ENCODE measurements at regions not wholly inside any gene's neighbourhood (a gene's known extent, or its start where the extent isn't known, plus 50 kb on each side); places are given as distances from the start of the nearest gene placed in this dataset.

DNA sequence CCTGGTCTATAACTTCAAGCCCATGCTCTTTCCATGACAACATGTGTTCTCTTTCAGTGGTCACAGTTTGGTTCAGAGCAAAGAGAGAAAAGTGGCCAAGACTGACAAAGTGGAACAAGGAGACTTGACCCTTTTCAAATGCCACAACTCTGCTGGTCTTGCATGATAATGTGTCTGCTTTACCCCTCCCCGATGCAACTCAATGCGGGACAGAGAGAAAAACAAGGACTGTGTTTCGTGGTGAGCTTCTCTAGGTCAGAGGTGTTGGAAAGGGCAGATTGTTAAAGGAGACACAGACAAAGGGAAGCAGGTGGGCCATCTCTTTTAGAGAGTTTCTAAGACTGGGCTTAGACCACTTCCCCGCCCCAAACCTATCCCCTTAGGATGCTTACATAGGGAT lies 61.6 kb upstream of the SERTM1 start:
- H4K20me1 ChIP-seq (ENCODE audit: insufficient read depth, low read length) = no peaks in the 10 kb centered on the region
- BruUV-seq (replicated peaks) = no TSS peak
- H3K4me3 ChIP-seq (ENCODE audit: low read depth, low read length, poor library complexity, severe bottlenecking) = no peak overlapping the region
- intact Hi-C loops (cut with micrococcal nuclease; ENCODE audit: unreplicated experiment) = no loop called here
- H3K4me1 ChIP-seq (ENCODE audit: insufficient read depth, low read length, poor library complexity, severe bottlenecking) = no peaks in the 10 kb centered on the region
- CTCF ChIA-PET (ENCODE audit: unreplicated experiment) = no interaction called here
- H3K79me2 ChIP-seq (ENCODE audit: insufficient read depth, low read depth, low read length) = no peaks in the 10 kb centered on the region
- H2AFZ ChIP-seq (ENCODE audit: low read length) = no peak overlapping the region
- TF ChIP-seq EZH2phosphoT487 (IDR thresholded peaks at IDR 0.05; ENCODE audit: borderline replicate concordance, low read depth, low read length) = no peak
- TF ChIP-seq, protein P1, sequence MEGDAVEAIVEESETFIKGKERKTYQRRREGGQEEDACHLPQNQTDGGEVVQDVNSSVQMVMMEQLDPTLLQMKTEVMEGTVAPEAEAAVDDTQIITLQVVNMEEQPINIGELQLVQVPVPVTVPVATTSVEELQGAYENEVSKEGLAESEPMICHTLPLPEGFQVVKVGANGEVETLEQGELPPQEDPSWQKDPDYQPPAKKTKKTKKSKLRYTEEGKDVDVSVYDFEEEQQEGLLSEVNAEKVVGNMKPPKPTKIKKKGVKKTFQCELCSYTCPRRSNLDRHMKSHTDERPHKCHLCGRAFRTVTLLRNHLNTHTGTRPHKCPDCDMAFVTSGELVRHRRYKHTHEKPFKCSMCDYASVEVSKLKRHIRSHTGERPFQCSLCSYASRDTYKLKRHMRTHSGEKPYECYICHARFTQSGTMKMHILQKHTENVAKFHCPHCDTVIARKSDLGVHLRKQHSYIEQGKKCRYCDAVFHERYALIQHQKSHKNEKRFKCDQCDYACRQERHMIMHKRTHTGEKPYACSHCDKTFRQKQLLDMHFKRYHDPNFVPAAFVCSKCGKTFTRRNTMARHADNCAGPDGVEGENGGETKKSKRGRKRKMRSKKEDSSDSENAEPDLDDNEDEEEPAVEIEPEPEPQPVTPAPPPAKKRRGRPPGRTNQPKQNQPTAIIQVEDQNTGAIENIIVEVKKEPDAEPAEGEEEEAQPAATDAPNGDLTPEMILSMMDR (conservative IDR thresholded peaks at IDR 0.05; ENCODE audit: low read length) = no peak
- POLR2A ChIA-PET = no interaction called here
- DNase-seq (ENCODE audit: low spot score) = no peak
- H3K9me3 ChIP-seq (ENCODE audit: low read length) = no peaks in the 10 kb centered on the region
- H3K36me3 ChIP-seq (ENCODE audit: insufficient read depth, low read length) = no peaks in the 10 kb centered on the region
- no peak overlapping the region for H3K4me2 ChIP-seq (ENCODE audit: low read length)
- no peak overlapping the region for H3K27ac ChIP-seq (ENCODE audit: low read depth, low read length, poor library complexity, severe bottlenecking)
- no peaks in the 10 kb centered on the region for H3K9me2 ChIP-seq (ENCODE audit: insufficient read depth, low read length)

DNA sequence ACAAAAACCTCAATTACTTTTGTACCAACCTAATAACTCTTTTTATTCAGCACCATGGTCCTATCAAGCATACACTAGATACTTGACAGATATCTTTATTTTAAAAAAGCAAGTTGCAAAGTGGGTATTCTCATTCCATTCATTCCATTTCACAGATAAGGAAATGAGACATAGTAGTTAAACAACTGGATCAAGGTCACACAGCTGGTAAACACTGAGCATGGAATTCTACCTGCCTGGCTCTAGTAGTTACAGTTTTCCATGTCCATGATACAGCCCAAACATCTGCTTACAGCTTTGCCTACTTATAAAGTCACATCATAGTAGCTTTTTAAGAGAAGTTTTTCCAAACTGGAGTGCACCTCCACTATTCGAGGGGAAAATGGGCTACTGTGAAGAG lies 57.1 kb upstream of the SERTM1 start:
- no TSS peak for BruUV-seq (replicated peaks)
- TF ChIP-seq EZH2phosphoT487 (IDR thresholded peaks at IDR 0.05; ENCODE audit: borderline replicate concordance, low read depth, low read length) = no peak
- TF ChIP-seq, protein P1 (conservative IDR thresholded peaks at IDR 0.05; ENCODE audit: low read length) = no peak

DNA sequence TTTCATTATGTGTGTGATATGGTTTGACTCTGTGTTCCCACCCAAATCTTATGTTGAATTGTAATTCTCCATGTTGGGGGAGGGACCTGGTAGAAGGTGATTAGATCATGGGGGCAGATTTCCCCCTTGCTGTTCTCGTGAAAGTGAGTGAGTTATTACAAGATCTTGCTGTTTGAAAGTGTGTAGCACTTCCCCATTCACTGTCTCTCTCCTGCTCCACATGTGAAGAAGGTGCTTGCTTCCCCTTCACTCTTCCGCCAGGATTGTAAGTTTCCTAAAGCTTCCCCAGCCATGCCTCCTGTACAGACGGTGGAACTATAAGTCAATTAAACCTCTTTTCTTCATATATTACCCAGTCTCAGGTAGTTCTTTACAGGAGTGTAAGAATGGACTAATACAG lies 54.3 kb upstream of the SERTM1 start:
- no peaks in the 10 kb centered on the region for H3K36me3 ChIP-seq (ENCODE audit: insufficient read depth, low read length)
- ChIA-PET CTCF (ENCODE audit: unreplicated experiment) (no interaction called here), POLR2A (no interaction called here)
- H3K9me2 ChIP-seq (ENCODE audit: insufficient read depth, low read length) = no peaks in the 10 kb centered on the region
- no peak for DNase-seq (ENCODE audit: low spot score)
- TF ChIP-seq EZH2phosphoT487 (IDR thresholded peaks at IDR 0.05; ENCODE audit: borderline replicate concordance, low read depth, low read length) = no peak
- TF ChIP-seq, protein P1 (conservative IDR thresholded peaks at IDR 0.05; ENCODE audit: low read length) = no peak
- BruUV-seq (replicated peaks) = no TSS peak
- no peaks in the 10 kb centered on the region for H3K79me2 ChIP-seq (ENCODE audit: insufficient read depth, low read depth, low read length)
- intact Hi-C loops (cut with micrococcal nuclease; ENCODE audit: unreplicated experiment) = no loop called here
- no peaks in the 10 kb centered on the region for H4K20me1 ChIP-seq (ENCODE audit: insufficient read depth, low read length)
- no peak overlapping the region for H3K27ac ChIP-seq (ENCODE audit: low read depth, low read length, poor library complexity, severe bottlenecking)
- no peaks in the 10 kb centered on the region for H3K9me3 ChIP-seq (ENCODE audit: low read length)
- H3K4me2 ChIP-seq (ENCODE audit: low read length) = no peak overlapping the region
- no peak overlapping the region for H3K4me3 ChIP-seq (ENCODE audit: low read depth, low read length, poor library complexity, severe bottlenecking)
- no peaks in the 10 kb centered on the region for H3K4me1 ChIP-seq (ENCODE audit: insufficient read depth, low read length, poor library complexity, severe bottlenecking)
- no peak overlapping the region for H2AFZ ChIP-seq (ENCODE audit: low read length)

More for the DNA sequence above, 57.1 kb upstream of the SERTM1 start:
- Histone ChIP-seq H3K79me2 (ENCODE audit: insufficient read depth, low read depth, low read length) (no peaks in the 10 kb centered on the region), H3K4me3 (ENCODE audit: low read depth, low read length, poor library complexity, severe bottlenecking) (no peak overlapping the region), H3K9me2 (ENCODE audit: insufficient read depth, low read length) (no peaks in the 10 kb centered on the region), H3K4me2 (ENCODE audit: low read length) (no peak overlapping the region), H3K9me3 (ENCODE audit: low read length) (no peaks in the 10 kb centered on the region), H2AFZ (ENCODE audit: low read length) (no peak overlapping the region), H3K36me3 (ENCODE audit: insufficient read depth, low read length) (no peaks in the 10 kb centered on the region), H3K4me1 (ENCODE audit: insufficient read depth, low read length, poor library complexity, severe bottlenecking) (no peaks in the 10 kb centered on the region), H3K27ac (ENCODE audit: low read depth, low read length, poor library complexity, severe bottlenecking) (no peak overlapping the region), H4K20me1 (ENCODE audit: insufficient read depth, low read length) (no peaks in the 10 kb centered on the region)
- CTCF ChIA-PET (ENCODE audit: unreplicated experiment) = no interaction called here
- DNase-seq (ENCODE audit: low spot score) = no peak
- intact Hi-C loops (cut with micrococcal nuclease; ENCODE audit: unreplicated experiment) = no loop called here
- POLR2A ChIA-PET = interaction anchor here (2.2 kb wide), 1 partner anchor 17 kb away, joined by 6 read pairs; no protein-coding TSS in a partner anchor
